H1 (cell line): ENCODE measurements at regions not wholly inside any gene's neighbourhood (a gene's known extent, or its start where the extent isn't known, plus 50 kb on each side); places are given as distances from the start of the nearest gene placed in this dataset.

Source experiments
- CTCF ChIA-PET: fragments of 300-600 bp; sonication (Branson Sonifier 250); formaldehyde crosslinking; loops from one replicate; lab custom pipeline; 2021; ENCODE audit not compliant: partially characterized antibody; lab: Charles Lee
- POLR2A ChIA-PET: fragments of 300-600 bp; sonication (Branson Sonifier 250); formaldehyde crosslinking; loops from one replicate; lab custom pipeline; 2021; ENCODE audit warnings: inconsistent platforms; ENCODE audit not compliant: partially characterized antibody; lab: Charles Lee
- DNase-seq, 2 experiments: peaks; one replicate each; pipeline versions ENCODE4 v3.0.0 to v3.0.0-alpha.2; 2010 to 2022; ENCODE audit warnings: low spot score in 2 of 2, low read depth in 1 of 2, mixed read lengths in 1 of 2
- FAIRE-seq: peaks from 2 replicates; lab custom pipeline; 2011; peaks lifted over from hg19 to GRCh38; lab: Jason Lieb, UNC
- H2AFZ ChIP-seq: 2 replicates; pipeline ENCODE4 v1.8.1; 2012; ENCODE audit warnings: low read length, inconsistent platforms
- H2AK5ac ChIP-seq: 2 replicates; pipeline ENCODE4 v1.6.1; 2013; ENCODE audit warnings: low read depth, low read length
- H2BK120ac ChIP-seq: replicated peaks from 2 replicates; pipeline ENCODE3; 2013; ENCODE audit warnings: low read depth, low read length, inconsistent platforms
- H2BK12ac ChIP-seq: 2 replicates; pipeline ENCODE4 v1.6.1; 2013; ENCODE audit warnings: low read depth, low read length
- H2BK15ac ChIP-seq: 2 replicates; pipeline ENCODE4 v1.6.1; 2013; ENCODE audit warnings: low read length
- H2BK20ac ChIP-seq: 2 replicates; pipeline ENCODE4 v1.6.1; 2013; ENCODE audit warnings: low read length
- H2BK5ac ChIP-seq: 2 replicates; pipeline ENCODE4 v1.6.1; 2013; ENCODE audit warnings: low read depth, low read length
- H3K14ac ChIP-seq: 2 replicates; pipeline ENCODE4 v1.6.1; 2013; ENCODE audit warnings: inconsistent platforms; ENCODE audit not compliant: insufficient read length
- H3K18ac ChIP-seq: 2 replicates; pipeline ENCODE4 v1.6.1; 2013; ENCODE audit warnings: low read length; ENCODE audit errors: extremely low read depth
- H3K23ac ChIP-seq: 2 replicates; pipeline ENCODE4 v1.6.1; 2013; ENCODE audit warnings: inconsistent platforms; ENCODE audit not compliant: insufficient read length
- H3K23me2 ChIP-seq: 2 replicates; pipeline ENCODE4 v1.6.1; 2013; ENCODE audit warnings: low read depth, low read length
- H3K27ac ChIP-seq: 2 replicates; pipeline ENCODE4 v1.6.1; 2011; ENCODE audit warnings: low read depth, low read length, inconsistent platforms
- H3K27me3 ChIP-seq, 4 experiments: replicated peaks in 1 of 4; 1 replicate in 1 of 4; 2 replicates in 3 of 4; pipeline versions ENCODE4 v1.6.1 to v1.8.1; 2011 to 2013; ENCODE audit warnings: low read length in 3 of 4, mild to moderate bottlenecking in 3 of 4, inconsistent platforms in 2 of 4, mixed read lengths in 2 of 4, moderate library complexity in 1 of 4; ENCODE audit not compliant: control insufficient read depth in 3 of 4, insufficient read depth in 3 of 4; ENCODE audit errors: extremely low read depth in 1 of 4
- H3K36me3 ChIP-seq, 4 experiments: 2 replicates each; pipeline versions ENCODE4 v1.6.1 to v1.8.1; 2011 to 2013; ENCODE audit warnings: mild to moderate bottlenecking in 4 of 4, low read length in 3 of 4, moderate library complexity in 2 of 4, control low read depth in 1 of 4, inconsistent platforms in 1 of 4; ENCODE audit not compliant: insufficient read depth in 4 of 4, control insufficient read depth in 2 of 4
- H3K4ac ChIP-seq: replicated peaks from 2 replicates; pipeline ENCODE3; 2013; ENCODE audit warnings: low read length, low read depth, mixed read lengths, inconsistent platforms; ENCODE audit not compliant: insufficient read length
- H3K4me1 ChIP-seq, 4 experiments: replicated peaks in 1 of 4; 1 replicate in 1 of 4; 2 replicates in 3 of 4; pipeline versions ENCODE4 v1.6.1 to v1.8.1; 2011 to 2013; ENCODE audit warnings: low read length in 3 of 4, inconsistent platforms in 2 of 4, mixed read lengths in 1 of 4; ENCODE audit not compliant: insufficient read depth in 4 of 4, control insufficient read depth in 3 of 4
- H3K4me2 ChIP-seq, 2 experiments: 2 replicates each; pipeline versions ENCODE4 v1.6.1 to v1.8.1; 2011 to 2013; ENCODE audit warnings: low read depth in 2 of 2, low read length in 2 of 2, control low read depth in 1 of 2, inconsistent platforms in 1 of 2, mild to moderate bottlenecking in 1 of 2; ENCODE audit not compliant: insufficient read depth in 1 of 2
- H3K4me3 ChIP-seq, 4 experiments: fragments of 200-600, 300-600 bp in 1 of 4; sonication (generic), shearing (Covaris generic), sonication (Bioruptor Twin) in 1 of 4; 2 replicates each; pipeline versions ENCODE4 v1.5.1 to v1.8.1; 2011 to 2016; ENCODE audit warnings: low read length in 4 of 4, low read depth in 3 of 4, control low read depth in 2 of 4, inconsistent platforms in 2 of 4, mild to moderate bottlenecking in 2 of 4, mixed read lengths in 1 of 4, moderate library complexity in 1 of 4; ENCODE audit not compliant: insufficient read depth in 2 of 4; ENCODE audit errors: extremely low read depth in 1 of 4
- H3K56ac ChIP-seq: replicated peaks from 2 replicates; pipeline ENCODE3; 2013; ENCODE audit warnings: low read depth, mild to moderate bottlenecking, mixed read lengths, low read length, inconsistent platforms; ENCODE audit not compliant: insufficient read length
- H3K79me1 ChIP-seq: 2 replicates; pipeline ENCODE4 v1.6.1; 2013; ENCODE audit warnings: low read depth, low read length, control low read depth
- H3K79me2 ChIP-seq, 2 experiments: 2 replicates each; pipeline versions ENCODE4 v1.6.1 to v1.8.1; 2012 to 2013; ENCODE audit warnings: low read length in 2 of 2, mild to moderate bottlenecking in 2 of 2, inconsistent platforms in 1 of 2; ENCODE audit not compliant: insufficient read depth in 2 of 2, control insufficient read depth in 1 of 2
- H3K9ac ChIP-seq, 4 experiments: replicated peaks in 1 of 4; 1 replicate in 1 of 4; 2 replicates in 3 of 4; pipeline versions ENCODE4 v1.6.1 to v1.8.1; 2011 to 2013; ENCODE audit warnings: low read depth in 3 of 4, low read length in 3 of 4, control low read depth in 2 of 4, mild to moderate bottlenecking in 2 of 4, moderate library complexity in 2 of 4, inconsistent platforms in 1 of 4; ENCODE audit errors: extremely low read depth in 1 of 4
- H3K9me3 ChIP-seq, 2 experiments: 2 replicates each; pipeline versions ENCODE4 v1.6.1 to v1.8.1; 2012 to 2013; ENCODE audit warnings: mild to moderate bottlenecking in 2 of 2, moderate library complexity in 2 of 2, control low read depth in 1 of 2, inconsistent platforms in 1 of 2, low read depth in 1 of 2, low read length in 1 of 2, mixed read lengths in 1 of 2; ENCODE audit not compliant: insufficient read depth in 2 of 2
- H4K20me1 ChIP-seq, 2 experiments: replicated peaks in 1 of 2; 2 replicates each; pipeline versions ENCODE3 to v1.8.1; 2011 to 2013; ENCODE audit warnings: inconsistent platforms in 2 of 2, low read length in 2 of 2, mild to moderate bottlenecking in 1 of 2; ENCODE audit not compliant: insufficient read depth in 2 of 2, control insufficient read depth in 1 of 2
- H4K5ac ChIP-seq: 2 replicates; pipeline ENCODE4 v1.6.1; 2013; ENCODE audit warnings: low read length, low read depth, mixed read lengths, inconsistent platforms; ENCODE audit not compliant: insufficient read length
- H4K8ac ChIP-seq: 2 replicates; pipeline ENCODE4 v1.8.0; 2013; ENCODE audit warnings: mild to moderate bottlenecking, moderate library complexity, low read length, inconsistent platforms; ENCODE audit not compliant: insufficient read depth; ENCODE audit errors: extremely low read depth
- H4K91ac ChIP-seq: replicated peaks from 2 replicates; pipeline ENCODE3; 2013; ENCODE audit warnings: low read length, mixed read lengths, inconsistent platforms; ENCODE audit not compliant: insufficient read length
- CBX5 ChIP-seq: fragments of 300-800, 300-1000 bp; sonication (generic); IDR thresholded peaks from 2 replicates; pipeline ENCODE4 v1.7.1; 2016; ENCODE audit warnings: antibody characterized with exemption, low read length, low read depth
- CEBPB ChIP-seq: IDR thresholded peaks from 2 replicates; pipeline ENCODE4 v1.6.1; 2012; ENCODE audit warnings: low read depth, low read length
- CTBP2 ChIP-seq: IDR thresholded peaks from 2 replicates; pipeline ENCODE4 v1.7.0; 2011; ENCODE audit warnings: borderline replicate concordance, mild to moderate bottlenecking, moderate library complexity, mixed read lengths, low read length; ENCODE audit not compliant: insufficient read depth, insufficient read length
- KDM4A ChIP-seq: IDR thresholded peaks from one replicate; pipeline ENCODE4 v1.7.1; 2012; ENCODE audit warnings: low read depth, mild to moderate bottlenecking, moderate library complexity, low read length, inconsistent platforms; ENCODE audit not compliant: severe bottlenecking
- POU5F1 ChIP-seq: IDR thresholded peaks from 2 replicates; pipeline ENCODE4 v1.6.1; 2011; ENCODE audit warnings: low read depth, mild to moderate bottlenecking, low read length, moderate library complexity
- RNF2 ChIP-seq: fragments of 200-900, 300-1000 bp; sonication (generic); IDR thresholded peaks from 2 replicates; pipeline ENCODE4 v1.7.1; 2016; ENCODE audit warnings: borderline replicate concordance, low read depth, mild to moderate bottlenecking, antibody characterized with exemption, low read length; ENCODE audit not compliant: poor library complexity, severe bottlenecking; ENCODE audit errors: missing control alignments
- SAP30 ChIP-seq: fragments of 300-600 bp; sonication (generic); IDR thresholded peaks from 2 replicates; pipeline ENCODE4 v1.7.1; 2012; ENCODE audit warnings: low read length, moderate library complexity, mild to moderate bottlenecking, inconsistent platforms; ENCODE audit not compliant: insufficient read depth, insufficient replicate concordance
- TAF1 ChIP-seq: IDR thresholded peaks from 2 replicates; pipeline ENCODE4 v1.6.1; 2011; ENCODE audit warnings: mild to moderate bottlenecking, low read depth, low read length
- ZNF274 ChIP-seq: IDR thresholded peaks from 2 replicates; pipeline ENCODE4 v1.7.0; 2012; ENCODE audit warnings: low read length, borderline replicate concordance; ENCODE audit errors: extremely low read depth
- WGBS, 2 experiments: shearing (Covaris generic) in 1 of 2; methylation state at CpG; one replicate each; pipeline versions ENCODE4 v1.1.6 to v1.1.7; 2013 to 2015; ENCODE audit warnings: low lambda C conversion rate in 2 of 2, mixed read lengths in 2 of 2, inconsistent platforms in 1 of 2, low coverage in 1 of 2, missing lambda C conversion rate in 1 of 2; ENCODE audit not compliant: insufficient replicate concordance in 2 of 2, insufficient coverage in 1 of 2, insufficient read length in 1 of 2; ENCODE audit errors: extremely low coverage in 1 of 2, missing lambda C conversion rate in 1 of 2; 5-methylcytosine and 5-hydroxymethylcytosine counted together

- H3K27ac ChIP-seq: no peak overlapping the region
- no peak overlapping the region for H3K4ac ChIP-seq
- no peaks in the 10 kb centered on the region for H3K36me3 ChIP-seq
- H2BK120ac ChIP-seq: no peak overlapping the region
- POLR2A ChIA-PET: interaction anchor here (1.3 kb wide), 1 partner anchor 51 kb away, joined by 3 read pairs; no protein-coding TSS in a partner anchor
- H2BK5ac ChIP-seq: no peak overlapping the region
- no peak overlapping the region for H3K56ac ChIP-seq
- no peak overlapping the region for H3K4me2 ChIP-seq
- no peaks in the 10 kb centered on the region for H3K79me2 ChIP-seq
- no peak for TF ChIP-seq CTBP2
- no peak for TF ChIP-seq CBX5
- TF ChIP-seq CEBPB: no peak
- TF ChIP-seq ZNF274: no peak
- no peak for TF ChIP-seq KDM4A
- TF ChIP-seq SAP30: no peak
- no peak for TF ChIP-seq TAF1
- TF ChIP-seq RNF2: no peak
- TF ChIP-seq POU5F1: no peak
- peaks cover 7 to 18% of the 10 kb centered on the region in 2 experiments; a peak in 3 of 4 replicates for H3K9me3 ChIP-seq
- no peak overlapping the region for H2AK5ac ChIP-seq
- H4K20me1 ChIP-seq: no peaks in the 10 kb centered on the region
- H3K14ac ChIP-seq: no peak overlapping the region
- FAIRE-seq (no peak), DNase-seq (no peak)
- 80% methylated on average over 6 of the region's 6 CpGs; no CpG with 5 or more reads in 1 of the 2 experiments for WGBS, 2 experiments
- H3K18ac ChIP-seq: no peak overlapping the region
- H2BK12ac ChIP-seq: no peak overlapping the region
- H3K9ac ChIP-seq: no peak overlapping the region
- CTCF ChIA-PET: interaction anchor here (0.6 to 1.1 kb wide), 2 partner anchors 10 to 61 kb away, joined by 3 read pairs; no protein-coding TSS in a partner anchor
- no peak overlapping the region for H2AFZ ChIP-seq
- H2BK20ac ChIP-seq: no peak overlapping the region
- H3K4me3 ChIP-seq: no peak overlapping the region
- H3K23me2 ChIP-seq: no peaks in the 10 kb centered on the region
- no peak overlapping the region for H4K5ac ChIP-seq
- H2BK15ac ChIP-seq: no peak overlapping the region
- no peaks in the 10 kb centered on the region for H3K79me1 ChIP-seq
- H3K4me1 ChIP-seq: no peaks in the 10 kb centered on the region; a peak in 1 of 7 replicates
- no peak overlapping the region for H3K23ac ChIP-seq
- no peaks in the 10 kb centered on the region for H3K27me3 ChIP-seq
- no peak overlapping the region for H4K91ac ChIP-seq
- no peak overlapping the region for H4K8ac ChIP-seq
Measured at GRCh38 chr12:116478243-116478773, 80.9 kb upstream of the MAP1LC3B2 start.
